ENCODE measurements at regions not wholly inside any gene's neighbourhood (a gene's known extent, or its start where the extent isn't known, plus 50 kb on each side); places are given as distances from the start of the nearest gene placed in this dataset.

- Histone ChIP-seq H3K4me1 (ENCODE audit: control insufficient read depth, low read length) (no peaks in the 10 kb centered on the region), H3K4me3 (ENCODE audit: low read length) (no peak overlapping the region), H3K27me3 (ENCODE audit: control insufficient read depth, low read length) (no peaks in the 10 kb centered on the region), H3K4me2 (ENCODE audit: low read length) (no peak overlapping the region), H3K27ac (ENCODE audit: low read depth, low read length) (no peak overlapping the region), H3K79me2 (ENCODE audit: control insufficient read depth, low read length) (no peaks in the 10 kb centered on the region), H3F3A (ENCODE audit: control insufficient read depth, insufficient read depth) (no peaks in the 10 kb centered on the region), H3K36me3 (ENCODE audit: control insufficient read depth, low read length) (no peaks in the 10 kb centered on the region), H3K9me3 (ENCODE audit: control insufficient read depth, insufficient read depth, low read length) (no peaks in the 10 kb centered on the region), H4K20me1 (ENCODE audit: control insufficient read depth, insufficient read depth, low read depth, low read length) (no peaks in the 10 kb centered on the region), H3K9me2 (replicated peaks; ENCODE audit: control insufficient read depth, low read length) (no peaks in the 10 kb centered on the region)
- no peak for TF ChIP-seq EZH2phosphoT487 (IDR thresholded peaks at IDR 0.05; ENCODE audit: borderline replicate concordance, low read length)
- TF ChIP-seq CTCF (IDR thresholded peaks at IDR 0.05; ENCODE audit: low read depth, low read length, poor library complexity, severe bottlenecking), result no peak
Measured at GRCh38 chr13:59493436-59493965, 670.2 kb downstream of the DIAPH3 start.

- Histone ChIP-seq H3K9me3 (ENCODE audit: control insufficient read depth, insufficient read depth, low read length) (no peaks in the 10 kb centered on the region), H3K4me1 (ENCODE audit: control insufficient read depth, low read length) (no peaks in the 10 kb centered on the region), H3K4me2 (ENCODE audit: low read length) (no peak overlapping the region), H4K20me1 (ENCODE audit: control insufficient read depth, insufficient read depth, low read depth, low read length) (no peaks in the 10 kb centered on the region), H3K9me2 (replicated peaks; ENCODE audit: control insufficient read depth, low read length) (no peaks in the 10 kb centered on the region), H3K27me3 (ENCODE audit: control insufficient read depth, low read length) (no peaks in the 10 kb centered on the region), H3F3A (ENCODE audit: control insufficient read depth, insufficient read depth) (no peaks in the 10 kb centered on the region), H3K36me3 (ENCODE audit: control insufficient read depth, low read length) (no peaks in the 10 kb centered on the region), H3K4me3 (ENCODE audit: low read length) (no peak overlapping the region), H3K27ac (ENCODE audit: low read depth, low read length) (no peak overlapping the region), H3K79me2 (ENCODE audit: control insufficient read depth, low read length) (no peaks in the 10 kb centered on the region)
- TF ChIP-seq CTCF (IDR thresholded peaks at IDR 0.05; ENCODE audit: low read depth, low read length, poor library complexity, severe bottlenecking) (no peak), EZH2phosphoT487 (IDR thresholded peaks at IDR 0.05; ENCODE audit: borderline replicate concordance, low read length) (no peak)
Measured at GRCh38 chr13:59494151-59494550, 669.6 kb downstream of the DIAPH3 start.

DNA sequence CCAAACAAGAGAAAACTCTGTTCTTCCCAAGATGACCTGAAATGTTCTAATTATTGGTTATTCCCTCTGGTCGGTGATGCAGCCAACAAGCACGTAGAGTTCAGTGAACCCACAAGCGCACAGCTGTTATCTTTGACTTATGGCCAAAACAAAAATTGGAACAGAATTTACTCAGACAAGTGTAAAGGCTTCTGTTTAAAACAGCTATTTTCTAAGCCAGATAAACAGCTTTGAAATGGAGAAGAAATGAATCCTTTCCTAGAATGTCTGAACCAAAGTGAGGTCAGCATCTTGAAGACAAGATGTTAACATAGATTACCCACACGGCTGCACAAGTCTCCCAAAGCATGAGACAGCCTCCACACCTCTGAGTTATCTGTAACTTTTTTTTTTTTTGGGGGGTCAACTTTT lies 669.2 kb downstream of the DIAPH3 start:
- H3K27ac ChIP-seq (ENCODE audit: low read depth, low read length), result no peak overlapping the region
- H3K9me2 ChIP-seq (replicated peaks; ENCODE audit: control insufficient read depth, low read length), result no peaks in the 10 kb centered on the region

More for the DNA sequence above, 669.2 kb downstream of the DIAPH3 start:
- Histone ChIP-seq H3K36me3 (ENCODE audit: control insufficient read depth, low read length) (no peaks in the 10 kb centered on the region), H3K79me2 (ENCODE audit: control insufficient read depth, low read length) (no peaks in the 10 kb centered on the region), H3F3A (ENCODE audit: control insufficient read depth, insufficient read depth) (no peaks in the 10 kb centered on the region), H3K4me3 (ENCODE audit: low read length) (no peak overlapping the region), H3K4me1 (ENCODE audit: control insufficient read depth, low read length) (no peaks in the 10 kb centered on the region), H4K20me1 (ENCODE audit: control insufficient read depth, insufficient read depth, low read depth, low read length) (no peaks in the 10 kb centered on the region), H3K4me2 (ENCODE audit: low read length) (no peak overlapping the region), H3K27me3 (ENCODE audit: control insufficient read depth, low read length) (no peaks in the 10 kb centered on the region), H3K9me3 (ENCODE audit: control insufficient read depth, insufficient read depth, low read length) (no peaks in the 10 kb centered on the region)
- TF ChIP-seq CTCF (IDR thresholded peaks at IDR 0.05; ENCODE audit: low read depth, low read length, poor library complexity, severe bottlenecking) (no peak), EZH2phosphoT487 (IDR thresholded peaks at IDR 0.05; ENCODE audit: borderline replicate concordance, low read length) (no peak)

Data from DOHH2 (cell line).